ENCODE measurements at regions not wholly inside any gene's neighbourhood (a gene's known extent, or its start where the extent isn't known, plus 50 kb on each side); places are given as distances from the start of the nearest gene placed in this dataset.

GRCh38 chr4:8782135-8782534 is 89.5 kb downstream of the HMX1 start:
- no peaks in the 10 kb centered on the region for H3K36me3 ChIP-seq (ENCODE audit: control insufficient read depth, insufficient read depth, low read length)
- no peak overlapping the region for H3K4me3 ChIP-seq (ENCODE audit: insufficient read depth, low read depth, low read length)
- H3K27ac ChIP-seq (ENCODE audit: insufficient read depth, low read depth, low read length, poor library complexity, severe bottlenecking): no peak overlapping the region
- no peaks in the 10 kb centered on the region for H3K9me3 ChIP-seq (ENCODE audit: control insufficient read depth, low read length)
- no peaks in the 10 kb centered on the region for H3K4me1 ChIP-seq (ENCODE audit: control insufficient read depth, insufficient read depth, low read length)
- 90 to 93% methylated on average over 12 of the region's 12 CpGs for WGBS, 2 experiments
- no peaks in the 10 kb centered on the region for H3K27me3 ChIP-seq (ENCODE audit: control insufficient read depth, insufficient read depth, low read length, poor library complexity, severe bottlenecking)

- H3K4me1 ChIP-seq (ENCODE audit: control insufficient read depth, insufficient read depth, low read length): no peaks in the 10 kb centered on the region
- H3K27me3 ChIP-seq (ENCODE audit: control insufficient read depth, insufficient read depth, low read length, poor library complexity, severe bottlenecking): no peaks in the 10 kb centered on the region
These were observed 90.0 kb downstream of the HMX1 start for GRCh38 chr4:8781641-8782040.

GRCh38 chr4:8780596-8781368 is 90.9 kb downstream of the HMX1 start:
- Histone ChIP-seq H3K4me3 (ENCODE audit: insufficient read depth, low read depth, low read length) (no peak overlapping the region), H3K36me3 (ENCODE audit: control insufficient read depth, insufficient read depth, low read length) (no peaks in the 10 kb centered on the region), H3K4me1 (ENCODE audit: control insufficient read depth, insufficient read depth, low read length) (no peaks in the 10 kb centered on the region), H3K27me3 (ENCODE audit: control insufficient read depth, insufficient read depth, low read length, poor library complexity, severe bottlenecking) (no peaks in the 10 kb centered on the region), H3K27ac (ENCODE audit: insufficient read depth, low read depth, low read length, poor library complexity, severe bottlenecking) (no peak overlapping the region), H3K9me3 (ENCODE audit: control insufficient read depth, low read length) (no peaks in the 10 kb centered on the region)
- 82% methylated on average over 19 of the region's 19 CpGs for WGBS, 2 experiments

More at GRCh38 chr4:8781641-8782040, 90.0 kb downstream of the HMX1 start:
- Histone ChIP-seq H3K36me3 (ENCODE audit: control insufficient read depth, insufficient read depth, low read length) (no peaks in the 10 kb centered on the region), H3K4me3 (ENCODE audit: insufficient read depth, low read depth, low read length) (no peak overlapping the region), H3K27ac (ENCODE audit: insufficient read depth, low read depth, low read length, poor library complexity, severe bottlenecking) (no peak overlapping the region), H3K9me3 (ENCODE audit: control insufficient read depth, low read length) (no peaks in the 10 kb centered on the region)
- WGBS, 2 experiments: 93% methylated on average over 8 of the region's 8 CpGs

- H3K4me3 ChIP-seq (ENCODE audit: insufficient read depth, low read depth, low read length): no peak overlapping the region
- H3K27me3 ChIP-seq (ENCODE audit: control insufficient read depth, insufficient read depth, low read length, poor library complexity, severe bottlenecking): no peaks in the 10 kb centered on the region
- H3K4me1 ChIP-seq (ENCODE audit: control insufficient read depth, insufficient read depth, low read length): no peaks in the 10 kb centered on the region
- no peak overlapping the region for H3K27ac ChIP-seq (ENCODE audit: insufficient read depth, low read depth, low read length, poor library complexity, severe bottlenecking)
- no peaks in the 10 kb centered on the region for H3K36me3 ChIP-seq (ENCODE audit: control insufficient read depth, insufficient read depth, low read length)
- H3K9me3 ChIP-seq (ENCODE audit: control insufficient read depth, low read length): no peaks in the 10 kb centered on the region
- 75 to 81% methylated on average over 13 of the region's 13 CpGs for WGBS, 2 experiments
These were observed 91.6 kb downstream of the HMX1 start for GRCh38 chr4:8780086-8780485.

GRCh38 chr4:8779490-8779932 is 92.1 kb downstream of the HMX1 start:
- WGBS, 2 experiments: 83 to 86% methylated on average over 11 of the region's 11 CpGs
- H3K4me3 ChIP-seq (ENCODE audit: insufficient read depth, low read depth, low read length): no peak overlapping the region
- H3K27ac ChIP-seq (ENCODE audit: insufficient read depth, low read depth, low read length, poor library complexity, severe bottlenecking): no peak overlapping the region

GRCh38 chr4:8778760-8779159 is 92.9 kb downstream of the HMX1 start:
- H3K36me3 ChIP-seq (ENCODE audit: control insufficient read depth, insufficient read depth, low read length): no peaks in the 10 kb centered on the region
- no peak overlapping the region for H3K4me3 ChIP-seq (ENCODE audit: insufficient read depth, low read depth, low read length)
- 85 to 87% methylated on average over 9 of the region's 9 CpGs for WGBS, 2 experiments
- no peaks in the 10 kb centered on the region for H3K4me1 ChIP-seq (ENCODE audit: control insufficient read depth, insufficient read depth, low read length)
- H3K27ac ChIP-seq (ENCODE audit: insufficient read depth, low read depth, low read length, poor library complexity, severe bottlenecking): no peak overlapping the region
- no peaks in the 10 kb centered on the region for H3K27me3 ChIP-seq (ENCODE audit: control insufficient read depth, insufficient read depth, low read length, poor library complexity, severe bottlenecking)
- H3K9me3 ChIP-seq (ENCODE audit: control insufficient read depth, low read length): no peaks in the 10 kb centered on the region

More at GRCh38 chr4:8779490-8779932, 92.1 kb downstream of the HMX1 start:
- no peaks in the 10 kb centered on the region for H3K4me1 ChIP-seq (ENCODE audit: control insufficient read depth, insufficient read depth, low read length)
- no peaks in the 10 kb centered on the region for H3K36me3 ChIP-seq (ENCODE audit: control insufficient read depth, insufficient read depth, low read length)
- no peaks in the 10 kb centered on the region for H3K9me3 ChIP-seq (ENCODE audit: control insufficient read depth, low read length)
- no peaks in the 10 kb centered on the region for H3K27me3 ChIP-seq (ENCODE audit: control insufficient read depth, insufficient read depth, low read length, poor library complexity, severe bottlenecking)

GRCh38 chr4:8778291-8778690 is 93.3 kb downstream of the HMX1 start:
- Histone ChIP-seq H3K27me3 (ENCODE audit: control insufficient read depth, insufficient read depth, low read length, poor library complexity, severe bottlenecking) (no peaks in the 10 kb centered on the region), H3K9me3 (ENCODE audit: control insufficient read depth, low read length) (no peaks in the 10 kb centered on the region), H3K36me3 (ENCODE audit: control insufficient read depth, insufficient read depth, low read length) (no peaks in the 10 kb centered on the region), H3K4me1 (ENCODE audit: control insufficient read depth, insufficient read depth, low read length) (no peaks in the 10 kb centered on the region), H3K27ac (ENCODE audit: insufficient read depth, low read depth, low read length, poor library complexity, severe bottlenecking) (no peak overlapping the region), H3K4me3 (ENCODE audit: insufficient read depth, low read depth, low read length) (no peak overlapping the region)
- 88% methylated on average over 9 of the region's 10 CpGs for WGBS, 2 experiments

GRCh38 chr4:8777320-8778196 is 94.1 kb downstream of the HMX1 start:
- Histone ChIP-seq H3K9me3 (ENCODE audit: control insufficient read depth, low read length) (no peaks in the 10 kb centered on the region), H3K4me1 (ENCODE audit: control insufficient read depth, insufficient read depth, low read length) (no peaks in the 10 kb centered on the region), H3K4me3 (ENCODE audit: insufficient read depth, low read depth, low read length) (no peak overlapping the region), H3K36me3 (ENCODE audit: control insufficient read depth, insufficient read depth, low read length) (no peaks in the 10 kb centered on the region), H3K27ac (ENCODE audit: insufficient read depth, low read depth, low read length, poor library complexity, severe bottlenecking) (no peak overlapping the region), H3K27me3 (ENCODE audit: control insufficient read depth, insufficient read depth, low read length, poor library complexity, severe bottlenecking) (no peaks in the 10 kb centered on the region)
- WGBS, 2 experiments: 84 to 85% methylated on average over 12 of the region's 12 CpGs

- no peaks in the 10 kb centered on the region for H3K27me3 ChIP-seq (ENCODE audit: control insufficient read depth, insufficient read depth, low read length, poor library complexity, severe bottlenecking)
- H3K4me3 ChIP-seq (ENCODE audit: insufficient read depth, low read depth, low read length): no peak overlapping the region
- no peaks in the 10 kb centered on the region for H3K9me3 ChIP-seq (ENCODE audit: control insufficient read depth, low read length)
- no peaks in the 10 kb centered on the region for H3K36me3 ChIP-seq (ENCODE audit: control insufficient read depth, insufficient read depth, low read length)
- no peak overlapping the region for H3K27ac ChIP-seq (ENCODE audit: insufficient read depth, low read depth, low read length, poor library complexity, severe bottlenecking)
- 96 to 97% methylated on average over 6 of the region's 6 CpGs for WGBS, 2 experiments
- H3K4me1 ChIP-seq (ENCODE audit: control insufficient read depth, insufficient read depth, low read length): no peaks in the 10 kb centered on the region
These were observed 95.3 kb downstream of the HMX1 start for GRCh38 chr4:8776366-8776765.

GRCh38 chr4:8775751-8776355 is 95.8 kb downstream of the HMX1 start:
- Histone ChIP-seq H3K9me3 (ENCODE audit: control insufficient read depth, low read length) (no peaks in the 10 kb centered on the region), H3K27ac (ENCODE audit: insufficient read depth, low read depth, low read length, poor library complexity, severe bottlenecking) (no peak overlapping the region), H3K36me3 (ENCODE audit: control insufficient read depth, insufficient read depth, low read length) (no peaks in the 10 kb centered on the region), H3K4me1 (ENCODE audit: control insufficient read depth, insufficient read depth, low read length) (peaks cover 4% of the 10 kb centered on the region), H3K27me3 (ENCODE audit: control insufficient read depth, insufficient read depth, low read length, poor library complexity, severe bottlenecking) (no peaks in the 10 kb centered on the region), H3K4me3 (ENCODE audit: insufficient read depth, low read depth, low read length) (no peak overlapping the region)
- 89 to 91% methylated on average over 21 of the region's 21 CpGs for WGBS, 2 experiments

Data from ectodermal cell (in vitro differentiated cells).